HCT116 (cell line): ENCODE measurements at regions not wholly inside any gene's neighbourhood (a gene's known extent, or its start where the extent isn't known, plus 50 kb on each side); places are given as distances from the start of the nearest gene placed in this dataset.

Experiments used
- ATAC-seq: fragments of 200-7000 bp; cut with Tn5 transposase; 2 replicates; pipeline ENCODE4 v1.9.1; 2020; ENCODE audit warnings: mild to moderate bottlenecking, moderate library complexity
- BruUV-seq: library from RNA; stranded (reverse); fragments of 400-500 nt; replicated peaks from 2 replicates; lab custom pipeline; 2021; lab: Mats Ljungman, UMichigan
- CTCF ChIA-PET: fragments of 300-600 bp; sonication (Branson Sonifier 250); formaldehyde crosslinking; loops from one replicate; lab custom pipeline; 2021; ENCODE audit warnings: antibody characterized with exemption; lab: Charles Lee
- POLR2A ChIA-PET: fragments of 300-600, 350-600 bp; sonication (Branson Sonifier 250); formaldehyde crosslinking; loops from one replicate; lab custom pipeline; 2021; ENCODE audit warnings: antibody characterized with exemption; lab: Charles Lee
- RAD21 ChIA-PET, 2 experiments: fragments of 300-600 bp; sonication (Branson Sonifier 250); formaldehyde crosslinking; loops; one replicate each; lab custom pipeline; 2023; ENCODE audit warnings: low total read pairs in 2 of 2; ENCODE audit not compliant: uncharacterized antibody in 2 of 2, unreplicated experiment in 2 of 2, low non-redundant PET in 1 of 2; lab: Charles Lee
- DNase-seq: peaks from one replicate; pipeline ENCODE4 v3.0.0-alpha.2; 2010; ENCODE audit warnings: low read depth, low spot score
- H2AFZ ChIP-seq: fragments of 200-600 bp; shearing (Covaris generic), sonication (generic); 2 replicates; pipeline ENCODE4 v1.6.1; 2017; ENCODE audit warnings: low read depth, mixed run types, mixed read lengths, antibody characterized with exemption, low read length; ENCODE audit not compliant: poor library complexity, severe bottlenecking
- H3K27ac ChIP-seq: 2 replicates; pipeline ENCODE4 v1.5.1; 2012; ENCODE audit warnings: low read depth, low read length
- H3K27me3 ChIP-seq: fragments of 200-600 bp; sonication (generic); 2 replicates; pipeline ENCODE4 v1.6.1; 2016; ENCODE audit warnings: mixed run types, low read length, mixed read lengths; ENCODE audit not compliant: insufficient read depth
- H3K36me3 ChIP-seq, 2 experiments: fragments of 200-500 bp in 1 of 2; fragments of 200-600 bp in 1 of 2; sonication (Bioruptor generic) in 1 of 2; sonication (generic) in 1 of 2; 2 replicates each; pipeline versions ENCODE4 v1.5.1 to v1.6.1; 2014 to 2016; ENCODE audit warnings: low read length in 2 of 2, inconsistent platforms in 1 of 2, mixed read lengths in 1 of 2, mixed run types in 1 of 2; ENCODE audit not compliant: insufficient read depth in 2 of 2, control insufficient read depth in 1 of 2
- H3K4me1 ChIP-seq, 2 experiments: fragments of 200-600 bp in 1 of 2; sonication (generic) in 1 of 2; 2 replicates each; pipeline versions ENCODE4 v1.5.1 to v1.6.1; 2012 to 2017; ENCODE audit warnings: low read length in 2 of 2, inconsistent platforms in 1 of 2, mild to moderate bottlenecking in 1 of 2, mixed read lengths in 1 of 2, mixed run types in 1 of 2, moderate library complexity in 1 of 2; ENCODE audit not compliant: insufficient read depth in 2 of 2, control insufficient read depth in 1 of 2
- H3K4me2 ChIP-seq: fragments of 200-600 bp; sonication (generic); 2 replicates; pipeline ENCODE4 v1.6.1; 2017; ENCODE audit warnings: mixed run types, low read length, mixed read lengths
- H3K4me3 ChIP-seq, 2 experiments: fragments of 200-600 bp in 1 of 2; sonication (generic) in 1 of 2; replicated peaks in 1 of 2; 2 replicates each; pipeline ENCODE4 v1.5.1; 2011 to 2016; ENCODE audit warnings: low read length in 2 of 2, control low read depth in 1 of 2, low read depth in 1 of 2, mild to moderate bottlenecking in 1 of 2, mixed read lengths in 1 of 2, mixed run types in 1 of 2
- H3K79me2 ChIP-seq: fragments of 200-600 bp; sonication (generic); 2 replicates; pipeline ENCODE4 v1.6.1; 2017; ENCODE audit warnings: mild to moderate bottlenecking, mixed run types, low read length, moderate library complexity, mixed read lengths; ENCODE audit not compliant: insufficient read depth
- H3K9ac ChIP-seq: fragments of 200-600 bp; sonication (generic); 2 replicates; pipeline ENCODE4 v1.6.1; 2016; ENCODE audit warnings: low read length, mixed read lengths
- H3K9me2 ChIP-seq: fragments of 200-600 bp; sonication (generic), shearing (Covaris generic); 2 replicates; pipeline ENCODE4 v1.6.1; 2017; ENCODE audit warnings: mixed run types, mild to moderate bottlenecking, moderate library complexity; ENCODE audit not compliant: insufficient read depth
- H3K9me3 ChIP-seq, 2 experiments: fragments of 200-500 bp in 1 of 2; fragments of 200-600 bp in 1 of 2; sonication (Bioruptor generic) in 1 of 2; sonication (generic) in 1 of 2; 2 replicates each; pipeline ENCODE4 v1.6.1; 2014 to 2017; ENCODE audit warnings: low read length in 2 of 2, mixed read lengths in 2 of 2, inconsistent platforms in 1 of 2, low read depth in 1 of 2, mild to moderate bottlenecking in 1 of 2, mixed run types in 1 of 2, moderate library complexity in 1 of 2; ENCODE audit not compliant: control insufficient read depth in 1 of 2, insufficient read depth in 1 of 2
- H4K20me1 ChIP-seq: fragments of 200-600 bp; sonication (generic), shearing (Covaris generic); 2 replicates; pipeline ENCODE4 v1.6.1; 2017; ENCODE audit warnings: mixed run types, mild to moderate bottlenecking, moderate library complexity; ENCODE audit not compliant: insufficient read depth
- ATF3 ChIP-seq: IDR thresholded peaks from 2 replicates; pipeline ENCODE4 v1.6.1; 2012
- CBX3 ChIP-seq: IDR thresholded peaks from 2 replicates; pipeline ENCODE4 v1.6.1; 2012; ENCODE audit warnings: low read depth
- CEBPB ChIP-seq: IDR thresholded peaks from 2 replicates; pipeline ENCODE4 v1.6.1; 2012; ENCODE audit warnings: low read depth
- EGR1 ChIP-seq: IDR thresholded peaks from 2 replicates; pipeline ENCODE4 v1.6.1; 2012; ENCODE audit warnings: low read depth
- EZH2 ChIP-seq: fragments of 200-600 bp; sonication (generic); IDR thresholded peaks from 2 replicates; pipeline ENCODE4 v1.6.1; 2017; ENCODE audit warnings: antibody characterized with exemption, mixed run types
- FOSL1 ChIP-seq: IDR thresholded peaks from 2 replicates; pipeline ENCODE4 v1.6.1; 2012; ENCODE audit warnings: low read depth
- JUND ChIP-seq: IDR thresholded peaks from 2 replicates; pipeline ENCODE4 v1.6.1; 2012
- MAX ChIP-seq: IDR thresholded peaks from 2 replicates; pipeline ENCODE4 v1.6.1; 2012
- POLR2AphosphoS5 ChIP-seq: IDR thresholded peaks from 2 replicates; pipeline ENCODE4 v1.6.1; 2011; ENCODE audit warnings: mild to moderate bottlenecking, low read depth, low read length, moderate library complexity
- RAD21 ChIP-seq: IDR thresholded peaks from 2 replicates; pipeline ENCODE4 v1.6.1; 2012; ENCODE audit warnings: low read depth, mild to moderate bottlenecking
- SIN3A ChIP-seq: IDR thresholded peaks from 2 replicates; pipeline ENCODE4 v1.6.1; 2012; ENCODE audit warnings: low read depth
- SP1 ChIP-seq: IDR thresholded peaks from 2 replicates; pipeline ENCODE4 v1.6.1; 2012; ENCODE audit warnings: low read depth
- TCF7L2 ChIP-seq: IDR thresholded peaks from 2 replicates; pipeline ENCODE4 v1.7.0; 2011; ENCODE audit warnings: borderline replicate concordance, inconsistent platforms; ENCODE audit not compliant: insufficient read depth, insufficient read length; ENCODE audit errors: extremely low read depth
- ZFX ChIP-seq: fragments of 450-650 bp; IDR thresholded peaks from 2 replicates; pipeline ENCODE4 v1.6.1; 2017
- ZNF274 ChIP-seq: fragments of 200-500 bp; sonication (Bioruptor generic); IDR thresholded peaks from 2 replicates; pipeline ENCODE4 v1.6.1; 2014; ENCODE audit warnings: mild to moderate bottlenecking, low read depth, low read length, inconsistent platforms
- intact Hi-C: fragments of 100-400 bp; cut with micrococcal nuclease; formaldehyde crosslinking; loops from 2 replicates; pipeline ENCODE4 v1.10.0; 2022
- TF ChIP-seq, protein P1 (sequence below): IDR thresholded peaks from 2 replicates; pipeline ENCODE4 v1.6.1; 2011; ENCODE audit warnings: mild to moderate bottlenecking, low read length, moderate library complexity; ENCODE audit not compliant: insufficient replicate concordance; ENCODE audit errors: extremely low read depth

DNA sequence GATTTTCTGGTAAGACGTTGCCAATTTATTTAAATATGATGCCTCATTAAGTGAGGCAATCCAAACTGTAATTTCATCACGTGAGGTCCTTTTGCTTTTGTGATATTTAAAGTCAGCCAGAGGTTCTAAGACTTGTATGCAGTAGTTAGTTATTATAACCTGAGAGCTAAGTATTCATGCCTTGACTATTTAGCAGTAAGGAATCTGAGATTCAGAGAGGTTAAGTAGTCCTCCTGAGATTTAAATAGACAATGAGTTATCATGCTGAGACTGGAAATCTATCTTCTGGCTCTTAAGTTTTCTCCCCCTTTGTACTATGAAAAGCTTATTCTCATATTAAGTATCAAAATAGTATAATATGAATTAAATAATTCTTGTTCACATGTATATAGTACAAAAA, 158.0 kb downstream of the UTRN start:
- DNase-seq (no peak), ATAC-seq (no peak)
- H3K9me2 ChIP-seq = no peaks in the 10 kb centered on the region; the same call in 1 of the 2 replicates
- no peak overlapping the region for H3K4me3 ChIP-seq
- no peaks in the 10 kb centered on the region for H3K79me2 ChIP-seq
- ChIA-PET RAD21 (no interaction called here), CTCF (no interaction called here), POLR2A (no interaction called here)
- H3K27ac ChIP-seq = no peak overlapping the region
- H3K9me3 ChIP-seq = no peaks in the 10 kb centered on the region; a peak in 1 of 4 replicates
- H3K4me2 ChIP-seq = no peak overlapping the region
- intact Hi-C loops = no loop called here
- H3K36me3 ChIP-seq = peaks cover 0 to 5% of the 10 kb centered on the region in 2 experiments; a peak in 1 of 4 replicates
- no peak overlapping the region for H2AFZ ChIP-seq
- BruUV-seq = no TSS peak
- H3K27me3 ChIP-seq = no peaks in the 10 kb centered on the region
- no peaks in the 10 kb centered on the region for H4K20me1 ChIP-seq
- no peak overlapping the region for H3K9ac ChIP-seq
- TF ChIP-seq, protein P1, sequence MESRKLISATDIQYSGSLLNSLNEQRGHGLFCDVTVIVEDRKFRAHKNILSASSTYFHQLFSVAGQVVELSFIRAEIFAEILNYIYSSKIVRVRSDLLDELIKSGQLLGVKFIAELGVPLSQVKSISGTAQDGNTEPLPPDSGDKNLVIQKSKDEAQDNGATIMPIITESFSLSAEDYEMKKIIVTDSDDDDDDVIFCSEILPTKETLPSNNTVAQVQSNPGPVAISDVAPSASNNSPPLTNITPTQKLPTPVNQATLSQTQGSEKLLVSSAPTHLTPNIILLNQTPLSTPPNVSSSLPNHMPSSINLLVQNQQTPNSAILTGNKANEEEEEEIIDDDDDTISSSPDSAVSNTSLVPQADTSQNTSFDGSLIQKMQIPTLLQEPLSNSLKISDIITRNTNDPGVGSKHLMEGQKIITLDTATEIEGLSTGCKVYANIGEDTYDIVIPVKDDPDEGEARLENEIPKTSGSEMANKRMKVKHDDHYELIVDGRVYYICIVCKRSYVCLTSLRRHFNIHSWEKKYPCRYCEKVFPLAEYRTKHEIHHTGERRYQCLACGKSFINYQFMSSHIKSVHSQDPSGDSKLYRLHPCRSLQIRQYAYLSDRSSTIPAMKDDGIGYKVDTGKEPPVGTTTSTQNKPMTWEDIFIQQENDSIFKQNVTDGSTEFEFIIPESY = no peak
- TF ChIP-seq RAD21 = no peak
- TF ChIP-seq SP1 = no peak
- no peak for TF ChIP-seq FOSL1
- no peak for TF ChIP-seq ZNF274
- TF ChIP-seq JUND = no peak
- no peak for TF ChIP-seq SIN3A
- no peak for TF ChIP-seq POLR2AphosphoS5
- TF ChIP-seq TCF7L2 = no peak
- TF ChIP-seq EZH2 = no peak
- TF ChIP-seq CBX3 = no peak
- TF ChIP-seq ZFX = no peak
- no peak for TF ChIP-seq EGR1
- TF ChIP-seq ATF3 = no peak
- no peak for TF ChIP-seq CEBPB
- TF ChIP-seq MAX = no peak
- H3K4me1 ChIP-seq = no peaks in the 10 kb centered on the region
